ENCODE measurements at regions not wholly inside any gene's neighbourhood (a gene's known extent, or its start where the extent isn't known, plus 50 kb on each side); places are given as distances from the start of the nearest gene placed in this dataset.

GRCh38 chr2:196337208-196337953 lies 166.0 kb upstream of the STK17B start:
- peak; percentile 78 for TF ChIP-seq CTCF (conservative IDR thresholded peaks at IDR 0.05)
- no peaks in the 10 kb centered on the region for H3K4me1 Mint-ChIP-seq
- no peaks in the 10 kb centered on the region for H3K36me3 Mint-ChIP-seq (ENCODE audit: low read depth)
- H3K27ac Mint-ChIP-seq (ENCODE audit: unreplicated experiment), result no peak overlapping the region
- H3K27me3 Mint-ChIP-seq (ENCODE audit: low read depth), result no peaks in the 10 kb centered on the region
- no peaks in the 10 kb centered on the region for H3K9me3 Mint-ChIP-seq
- no peak overlapping the region for H3K4me3 Mint-ChIP-seq
- no peak for DNase-seq (ENCODE audit: low read depth, low spot score)

GRCh38 chr2:196338440-196338839 lies 167.1 kb upstream of the STK17B start:
- no peaks in the 10 kb centered on the region for H3K27me3 Mint-ChIP-seq (ENCODE audit: low read depth)
- TF ChIP-seq CTCF (conservative IDR thresholded peaks at IDR 0.05), result no peak
- H3K36me3 Mint-ChIP-seq (ENCODE audit: low read depth), result no peaks in the 10 kb centered on the region
- no peaks in the 10 kb centered on the region for H3K4me1 Mint-ChIP-seq
- no peak overlapping the region for H3K4me3 Mint-ChIP-seq
- no peaks in the 10 kb centered on the region for H3K9me3 Mint-ChIP-seq
- H3K27ac Mint-ChIP-seq (ENCODE audit: unreplicated experiment), result no peak overlapping the region
- no peak for DNase-seq (ENCODE audit: low read depth, low spot score)

DNA sequence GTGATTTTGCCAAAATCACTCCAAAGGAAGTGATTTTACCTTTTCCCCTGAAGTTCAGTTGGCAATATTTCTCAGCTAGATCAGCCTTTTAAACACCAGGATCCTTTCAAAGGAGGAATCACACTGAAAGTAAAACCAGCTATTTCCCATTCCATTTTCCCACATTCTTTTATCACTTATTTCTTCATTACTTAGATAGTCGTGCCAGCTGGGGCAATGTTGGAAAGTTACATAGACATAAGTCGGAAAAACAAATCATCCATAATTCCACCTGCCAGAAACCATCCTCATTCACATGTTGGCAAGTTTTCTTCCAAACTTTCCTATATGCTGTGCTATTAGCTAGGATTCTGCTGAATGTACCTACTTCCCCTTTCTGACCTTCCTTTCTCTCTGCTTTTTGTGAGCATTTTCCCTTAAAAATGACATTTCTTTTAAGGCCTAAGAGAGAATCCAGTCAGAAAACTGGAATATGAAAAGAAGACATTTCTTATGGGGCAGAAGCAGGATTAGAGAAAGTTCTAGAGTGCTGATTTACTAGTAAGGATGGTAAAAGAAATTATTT lies 170.0 kb upstream of the STK17B start:
- H3K27me3 Mint-ChIP-seq (ENCODE audit: low read depth), result no peaks in the 10 kb centered on the region
- no peaks in the 10 kb centered on the region for H3K9me3 Mint-ChIP-seq
- H3K36me3 Mint-ChIP-seq (ENCODE audit: low read depth), result no peaks in the 10 kb centered on the region
- no peak for DNase-seq (ENCODE audit: low read depth, low spot score)
- no peak overlapping the region for H3K27ac Mint-ChIP-seq (ENCODE audit: unreplicated experiment)
- TF ChIP-seq CTCF (conservative IDR thresholded peaks at IDR 0.05), result no peak
- peaks cover 13% of the 10 kb centered on the region for H3K4me1 Mint-ChIP-seq
- H3K4me3 Mint-ChIP-seq, result no peak overlapping the region

- Mint-ChIP-seq H3K36me3 (ENCODE audit: low read depth) (no peaks in the 10 kb centered on the region), H3K9me3 (no peaks in the 10 kb centered on the region), H3K4me1 (peaks cover 13% of the 10 kb centered on the region), H3K4me3 (no peak overlapping the region), H3K27ac (ENCODE audit: unreplicated experiment) (no peak overlapping the region), H3K27me3 (ENCODE audit: low read depth) (no peaks in the 10 kb centered on the region)
- TF ChIP-seq CTCF (conservative IDR thresholded peaks at IDR 0.05), result no peak
- no peak for DNase-seq (ENCODE audit: low read depth, low spot score)
Measured at GRCh38 chr2:196344397-196344796, 173.0 kb upstream of the STK17B start.

DNA sequence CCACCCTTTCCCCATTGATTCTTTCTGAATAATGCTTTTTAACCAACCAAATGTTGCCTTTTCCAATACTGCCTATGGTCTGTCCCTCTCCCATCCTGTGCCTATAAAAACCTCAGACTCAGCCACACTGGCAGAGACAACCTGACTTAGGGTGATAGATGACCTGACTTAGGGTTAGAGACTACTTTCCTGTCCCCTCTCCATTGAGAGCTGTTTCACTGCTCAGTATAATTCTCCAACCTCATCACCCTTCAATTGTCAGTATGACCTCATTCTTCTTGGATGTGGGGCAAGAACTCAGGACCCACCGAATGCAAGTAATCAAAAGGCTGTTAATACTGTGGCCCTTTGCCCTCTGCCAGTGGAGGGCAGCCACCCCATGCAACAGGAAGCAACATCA lies 182.3 kb upstream of the STK17B start:
- H3K4me1 Mint-ChIP-seq, result no peaks in the 10 kb centered on the region
- H3K36me3 Mint-ChIP-seq (ENCODE audit: low read depth), result no peaks in the 10 kb centered on the region
- H3K27ac Mint-ChIP-seq (ENCODE audit: unreplicated experiment), result no peak overlapping the region
- peaks cover 5% of the 10 kb centered on the region for H3K9me3 Mint-ChIP-seq
- H3K27me3 Mint-ChIP-seq (ENCODE audit: low read depth), result no peaks in the 10 kb centered on the region
- DNase-seq (ENCODE audit: low read depth, low spot score), result no peak
- no peak overlapping the region for H3K4me3 Mint-ChIP-seq
- TF ChIP-seq CTCF (conservative IDR thresholded peaks at IDR 0.05), result no peak
